Vagina (tissue), 2 donors: ENCODE measurements at regions not wholly inside any gene's neighbourhood (a gene's known extent, or its start where the extent isn't known, plus 50 kb on each side); places are given as distances from the start of the nearest gene placed in this dataset.

Experiments used
- DNase-seq, 2 donors: peaks; one replicate each; pipeline ENCODE4 v3.0.0-alpha.2; 2017; ENCODE audit errors: extremely low spot score in 2 of 2
- H3K27ac ChIP-seq: fragments of 200-600 bp; sonication (generic); one replicate; pipeline ENCODE4 v1.5.1; 2019
- H3K27me3 ChIP-seq: fragments of 200-600 bp; sonication (generic); one replicate; pipeline ENCODE4 v1.5.1; 2019
- H3K36me3 ChIP-seq, 2 donors: fragments of 200-600 bp; sonication (generic); one replicate each; pipeline ENCODE4 v1.5.1; 2017 to 2019
- H3K4me1 ChIP-seq: fragments of 200-600 bp; sonication (generic); one replicate; pipeline ENCODE4 v1.5.1; 2019
- H3K4me3 ChIP-seq, 2 donors: fragments of 200-600 bp; sonication (generic); 1 replicate in 1 of 2; 2 replicates in 1 of 2; pipeline ENCODE4 v1.5.1; 2016 to 2019
- H3K9me3 ChIP-seq: fragments of 200-600 bp; sonication (generic); one replicate; pipeline ENCODE4 v1.5.1; 2019
- POLR2A ChIP-seq, 2 donors: fragments of 450-650 bp; IDR thresholded peaks; one replicate each; pipeline ENCODE4 v1.6.1; 2017; ENCODE audit warnings: antibody characterized with exemption in 2 of 2, mild to moderate bottlenecking in 2 of 2, moderate library complexity in 2 of 2
- POLR2AphosphoS5 ChIP-seq, 2 donors: sonication (generic); formaldehyde crosslinking; IDR thresholded peaks; one replicate each; pipeline ENCODE4 v1.9.0; 2017; ENCODE audit warnings: antibody characterized with exemption in 2 of 2, mild to moderate bottlenecking in 2 of 2, low read depth in 1 of 2; ENCODE audit not compliant: insufficient read depth in 1 of 2
- intact Hi-C: fragments of 100-400 bp; cut with DNase I; formaldehyde crosslinking; loops from one replicate; pipeline ENCODE4 v1.15.1; 2023
- TF ChIP-seq, protein P1 (sequence below), 3 experiments: fragments of 450-650 bp in 2 of 3; fragments of 200-600 bp in 1 of 3; sonication (generic) in 1 of 3; IDR thresholded peaks; one replicate each; pipeline ENCODE4 v1.5.1; 2017 to 2019; ENCODE audit warnings: antibody characterized with exemption in 3 of 3, mild to moderate bottlenecking in 2 of 3, moderate library complexity in 2 of 3

DNA sequence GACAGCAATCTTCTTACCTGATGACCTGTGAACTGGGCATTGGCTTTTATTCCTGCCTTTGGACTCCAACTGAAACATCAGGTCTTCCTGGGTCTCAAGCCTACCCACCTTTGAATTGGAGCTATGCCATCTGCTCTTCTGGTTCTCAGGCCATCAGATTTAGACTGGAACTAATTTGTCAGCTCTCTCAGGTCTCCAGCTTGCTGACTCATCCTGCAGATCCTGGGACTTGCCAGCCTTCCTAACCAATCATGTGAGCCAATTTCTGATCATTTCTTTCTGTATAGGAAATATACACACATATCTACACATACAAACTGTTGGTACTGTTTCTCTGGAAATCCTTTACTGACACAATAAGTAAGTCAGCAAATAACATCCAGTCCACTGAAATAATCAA, 65.3 kb upstream of the TSPAN8 start:
- no peak for DNase-seq
- H3K27ac ChIP-seq = no peak overlapping the region
- no peak for TF ChIP-seq POLR2AphosphoS5 (IDR thresholded peaks at IDR 0.05; ENCODE audit: insufficient read depth in 1 of 2, low read depth in 1 of 2)
- no peak for TF ChIP-seq POLR2A (IDR thresholded peaks at IDR 0.05)
- TF ChIP-seq, protein P1, sequence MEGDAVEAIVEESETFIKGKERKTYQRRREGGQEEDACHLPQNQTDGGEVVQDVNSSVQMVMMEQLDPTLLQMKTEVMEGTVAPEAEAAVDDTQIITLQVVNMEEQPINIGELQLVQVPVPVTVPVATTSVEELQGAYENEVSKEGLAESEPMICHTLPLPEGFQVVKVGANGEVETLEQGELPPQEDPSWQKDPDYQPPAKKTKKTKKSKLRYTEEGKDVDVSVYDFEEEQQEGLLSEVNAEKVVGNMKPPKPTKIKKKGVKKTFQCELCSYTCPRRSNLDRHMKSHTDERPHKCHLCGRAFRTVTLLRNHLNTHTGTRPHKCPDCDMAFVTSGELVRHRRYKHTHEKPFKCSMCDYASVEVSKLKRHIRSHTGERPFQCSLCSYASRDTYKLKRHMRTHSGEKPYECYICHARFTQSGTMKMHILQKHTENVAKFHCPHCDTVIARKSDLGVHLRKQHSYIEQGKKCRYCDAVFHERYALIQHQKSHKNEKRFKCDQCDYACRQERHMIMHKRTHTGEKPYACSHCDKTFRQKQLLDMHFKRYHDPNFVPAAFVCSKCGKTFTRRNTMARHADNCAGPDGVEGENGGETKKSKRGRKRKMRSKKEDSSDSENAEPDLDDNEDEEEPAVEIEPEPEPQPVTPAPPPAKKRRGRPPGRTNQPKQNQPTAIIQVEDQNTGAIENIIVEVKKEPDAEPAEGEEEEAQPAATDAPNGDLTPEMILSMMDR (IDR thresholded peaks at IDR 0.05) = no peak
- no peaks in the 10 kb centered on the region for H3K27me3 ChIP-seq
- H3K9me3 ChIP-seq = no peaks in the 10 kb centered on the region
- H3K4me1 ChIP-seq = peaks cover 4% of the 10 kb centered on the region
- H3K4me3 ChIP-seq = no peak overlapping the region
- intact Hi-C loops = no loop called here
- no peaks in the 10 kb centered on the region for H3K36me3 ChIP-seq

DNA sequence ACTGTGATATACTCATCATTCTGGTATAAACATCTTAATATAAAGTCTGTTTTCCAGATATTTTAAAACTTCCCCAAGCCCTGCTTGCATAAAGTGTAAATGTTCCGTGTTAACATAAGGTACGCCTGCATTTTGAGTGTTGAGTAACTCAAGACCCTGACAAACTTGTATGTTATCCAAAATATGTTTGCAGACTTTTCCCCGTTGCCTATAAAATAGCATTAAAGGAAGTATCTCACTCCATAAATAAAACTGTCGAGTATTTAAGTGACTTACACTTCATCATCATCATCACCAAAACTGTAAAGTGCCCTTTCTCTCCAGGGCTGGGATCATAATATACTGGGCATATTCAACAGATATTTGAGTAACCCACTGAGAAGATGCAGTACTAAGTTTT, 64.6 kb upstream of the TSPAN8 start:
- Histone ChIP-seq H3K4me3 (no peak overlapping the region), H3K36me3 (no peaks in the 10 kb centered on the region), H3K9me3 (no peaks in the 10 kb centered on the region), H3K27ac (no peak overlapping the region), H3K27me3 (no peaks in the 10 kb centered on the region), H3K4me1 (peaks cover 4% of the 10 kb centered on the region)
- no peak for TF ChIP-seq POLR2AphosphoS5 (IDR thresholded peaks at IDR 0.05; ENCODE audit: insufficient read depth in 1 of 2, low read depth in 1 of 2)
- TF ChIP-seq, protein P1 (IDR thresholded peaks at IDR 0.05) = no peak
- no peak for TF ChIP-seq POLR2A (IDR thresholded peaks at IDR 0.05)
- intact Hi-C loops = no loop called here
- DNase-seq = no peak

DNA sequence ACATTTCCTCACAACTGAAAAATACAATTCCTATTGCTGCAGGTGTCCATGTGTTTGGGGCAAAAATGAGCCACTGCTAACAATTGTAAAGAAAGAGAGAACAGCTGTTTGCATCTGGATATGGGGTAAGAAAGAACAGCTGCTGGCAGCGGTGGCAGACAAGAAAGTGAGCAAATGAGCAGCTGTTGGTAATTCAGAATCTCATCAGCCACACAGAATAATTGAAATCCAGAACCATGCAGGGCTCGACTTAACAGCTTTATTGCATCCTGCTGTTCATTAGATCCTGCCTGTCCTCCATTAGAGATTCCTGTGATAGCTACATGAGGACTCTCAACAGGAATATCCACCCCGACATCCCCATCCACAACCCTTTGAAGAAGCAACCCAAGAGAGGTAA, 62.5 kb upstream of the TSPAN8 start:
- Histone ChIP-seq H3K4me3 (no peak overlapping the region), H3K27ac (no peak overlapping the region), H3K27me3 (no peaks in the 10 kb centered on the region), H3K4me1 (peaks cover 4% of the 10 kb centered on the region), H3K36me3 (no peaks in the 10 kb centered on the region), H3K9me3 (no peaks in the 10 kb centered on the region)
- intact Hi-C loops = no loop called here
- TF ChIP-seq, protein P1 (IDR thresholded peaks at IDR 0.05) = no peak
- TF ChIP-seq POLR2AphosphoS5 (IDR thresholded peaks at IDR 0.05; ENCODE audit: insufficient read depth in 1 of 2, low read depth in 1 of 2) (no peak), POLR2A (IDR thresholded peaks at IDR 0.05) (no peak)
- DNase-seq = no peak

DNA sequence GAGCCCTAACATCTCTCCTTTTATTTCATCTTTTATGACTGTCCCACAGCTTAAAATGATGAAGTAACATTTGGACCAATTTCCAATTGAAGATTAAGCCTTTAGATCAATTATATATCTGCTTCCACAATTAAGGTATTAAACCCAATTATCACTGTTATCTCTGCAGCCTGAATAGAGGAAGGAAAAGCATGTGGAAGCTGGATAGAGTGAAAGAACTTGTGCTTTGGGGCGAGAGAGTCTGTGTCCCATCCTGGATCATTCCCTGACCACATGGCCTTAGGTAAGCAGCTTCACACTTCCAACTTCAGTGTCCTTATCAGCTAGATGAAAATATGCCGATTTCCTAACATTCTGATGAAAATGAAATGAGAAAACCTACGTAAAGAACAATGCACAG, 61.4 kb upstream of the TSPAN8 start:
- Histone ChIP-seq H3K36me3 (no peaks in the 10 kb centered on the region), H3K4me1 (peaks cover 4% of the 10 kb centered on the region), H3K4me3 (no peak overlapping the region), H3K27me3 (no peaks in the 10 kb centered on the region), H3K27ac (no peak overlapping the region), H3K9me3 (no peaks in the 10 kb centered on the region)
- TF ChIP-seq POLR2A (IDR thresholded peaks at IDR 0.05) (no peak), POLR2AphosphoS5 (IDR thresholded peaks at IDR 0.05; ENCODE audit: insufficient read depth in 1 of 2, low read depth in 1 of 2) (no peak)
- TF ChIP-seq, protein P1 (IDR thresholded peaks at IDR 0.05) = no peak
- intact Hi-C loops = no loop called here
- no peak for DNase-seq

DNA sequence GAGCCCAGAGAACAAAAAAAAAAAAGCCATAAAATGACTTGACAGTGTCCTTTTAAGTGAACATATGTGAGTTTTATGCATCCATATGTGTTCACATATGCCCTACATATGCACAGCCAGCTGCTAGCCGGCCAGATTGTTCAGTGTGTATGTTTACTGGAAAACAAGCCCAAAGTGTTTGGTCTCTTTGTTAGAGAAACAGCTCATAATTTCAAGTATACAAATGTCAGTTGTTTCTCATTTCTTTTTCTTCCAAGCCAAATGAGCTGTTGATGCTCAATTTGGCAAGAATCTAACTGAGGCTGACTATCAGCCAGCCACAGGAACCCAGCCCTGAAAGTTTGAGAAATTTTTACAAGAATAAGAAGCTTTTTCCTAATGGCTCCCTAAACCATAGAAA, 60.8 kb upstream of the TSPAN8 start:
- TF ChIP-seq POLR2A (IDR thresholded peaks at IDR 0.05) (no peak), POLR2AphosphoS5 (IDR thresholded peaks at IDR 0.05; ENCODE audit: insufficient read depth in 1 of 2, low read depth in 1 of 2) (no peak)
- TF ChIP-seq, protein P1 (IDR thresholded peaks at IDR 0.05) = no peak
- no peak overlapping the region for H3K4me3 ChIP-seq
- intact Hi-C loops = no loop called here
- peaks cover 4% of the 10 kb centered on the region for H3K4me1 ChIP-seq
- H3K9me3 ChIP-seq = no peaks in the 10 kb centered on the region
- DNase-seq = no peak
- no peaks in the 10 kb centered on the region for H3K36me3 ChIP-seq
- H3K27ac ChIP-seq = no peak overlapping the region
- no peaks in the 10 kb centered on the region for H3K27me3 ChIP-seq
